Body of pancreas (tissue), 4 donors: ENCODE measurements at regions not wholly inside any gene's neighbourhood (a gene's known extent, or its start where the extent isn't known, plus 50 kb on each side); places are given as distances from the start of the nearest gene placed in this dataset.

Experiments used
- ATAC-seq: fragments of 150-250 bp; one replicate; pipeline ENCODE4 v1.9.1; 2016
- DNase-seq, 4 donors: peaks; one replicate each; pipeline ENCODE4 v3.0.0-alpha.2; 2019
- H3K27ac ChIP-seq, 4 donors: fragments of 200-600 bp; sonication (generic); 1 replicate in 3 of 4; 2 replicates in 1 of 4; pipeline versions ENCODE4 v1.5.1 to v1.6.1; 2016 to 2019; ENCODE audit warnings: mild to moderate bottlenecking in 1 of 4, mixed read lengths in 1 of 4, moderate library complexity in 1 of 4
- H3K27me3 ChIP-seq, 2 donors: fragments of 200-600 bp; sonication (generic); one replicate each; pipeline ENCODE4 v1.6.0; 2016; ENCODE audit warnings: mild to moderate bottlenecking in 1 of 2
- H3K36me3 ChIP-seq, 2 donors: fragments of 200-600 bp; sonication (generic); replicated peaks in 1 of 2; 2 replicates each; pipeline ENCODE4 v1.5.1; 2016; ENCODE audit warnings: low read depth in 2 of 2; ENCODE audit not compliant: insufficient read depth in 1 of 2
- H3K4me1 ChIP-seq: fragments of 200-600 bp; sonication (generic); one replicate; pipeline ENCODE4 v1.6.0; 2016
- H3K4me3 ChIP-seq, 2 donors: fragments of 200-600 bp; sonication (generic); 1 replicate in 1 of 2; 2 replicates in 1 of 2; pipeline ENCODE4 v1.5.1; 2016 to 2019
- H3K9me3 ChIP-seq, 3 donors: fragments of 200-600 bp; sonication (generic); 1 replicate in 2 of 3; 2 replicates in 1 of 3; pipeline ENCODE4 v1.5.1; 2016
- CTCF ChIP-seq, 7 experiments: fragments of 450-650 bp in 4 of 7; fragments of 200-600 bp in 3 of 7; sonication (generic) in 3 of 7; IDR thresholded peaks; one replicate each; pipeline ENCODE4 v1.5.1; 2016 to 2019; ENCODE audit warnings: antibody characterized with exemption in 7 of 7
- POLR2A ChIP-seq, 3 donors: fragments of 450-650 bp; IDR thresholded peaks; one replicate each; pipeline ENCODE4 v1.6.1; 2016; ENCODE audit warnings: antibody characterized with exemption in 3 of 3, mild to moderate bottlenecking in 2 of 3
- WGBS, 2 donors: methylation state at CpG; one replicate each; pipeline ENCODE4 v1.1.5; 2017; 5-methylcytosine and 5-hydroxymethylcytosine counted together
- intact Hi-C: fragments of 100-400 bp; cut with DNase I; formaldehyde crosslinking; loops from one replicate; pipeline ENCODE4 v1.15.1; 2023

GRCh38 chr14:104318558-104319490, 180.4 kb downstream of the KIF26A start:
- intact Hi-C loops = no loop called here
- Histone ChIP-seq H3K36me3 (no peaks in the 10 kb centered on the region), H3K27ac (no peak overlapping the region), H3K4me1 (no peaks in the 10 kb centered on the region), H3K4me3 (no peak overlapping the region), H3K27me3 (peaks cover 0 to 4% of the 10 kb centered on the region in 2 donors), H3K9me3 (no peaks in the 10 kb centered on the region)
- WGBS, 2 donors = 78 to 89% methylated on average over 6 to 25 of the region's 25 CpGs
- DNase-seq = peak in 2 of 4 donors; percentile 3 to 6
- no peak for TF ChIP-seq POLR2A (IDR thresholded peaks at IDR 0.05)
- TF ChIP-seq CTCF (IDR thresholded peaks at IDR 0.05) = no peak
- ATAC-seq = no peak

- no peaks in the 10 kb centered on the region for H3K9me3 ChIP-seq
- peaks cover 0 to 4% of the 10 kb centered on the region in 2 donors for H3K27me3 ChIP-seq
- TF ChIP-seq POLR2A (IDR thresholded peaks at IDR 0.05) (no peak), CTCF (IDR thresholded peaks at IDR 0.05) (no peak)
- WGBS, 2 donors = 56 to 60% methylated on average over 1 to 16 of the region's 23 CpGs
- H3K27ac ChIP-seq = no peak overlapping the region
- ATAC-seq = no peak
- DNase-seq = peak in 2 of 4 donors; percentile 3 to 6
- H3K4me3 ChIP-seq = no peak overlapping the region
- intact Hi-C loops = no loop called here
- no peaks in the 10 kb centered on the region for H3K4me1 ChIP-seq
- no peaks in the 10 kb centered on the region for H3K36me3 ChIP-seq
These were observed 181.3 kb downstream of the KIF26A start for GRCh38 chr14:104319491-104320241.

GRCh38 chr14:104320611-104321086, 182.3 kb downstream of the KIF26A start:
- intact Hi-C loops = no loop called here
- Histone ChIP-seq H3K4me1 (no peaks in the 10 kb centered on the region), H3K9me3 (no peaks in the 10 kb centered on the region), H3K27ac (no peak overlapping the region), H3K27me3 (peaks cover 0 to 4% of the 10 kb centered on the region in 2 donors), H3K4me3 (no peak overlapping the region), H3K36me3 (no peaks in the 10 kb centered on the region)
- TF ChIP-seq POLR2A (IDR thresholded peaks at IDR 0.05) (no peak), CTCF (IDR thresholded peaks at IDR 0.05) (no peak)
- ATAC-seq (no peak), DNase-seq (peak in 2 of 4 donors; percentile 2 to 3)
- WGBS, 2 donors = 10 to 23% methylated on average over 6 to 20 of the region's 20 CpGs

GRCh38 chr14:104321088-104321801, 182.9 kb downstream of the KIF26A start:
- Histone ChIP-seq H3K27me3 (peaks cover 0 to 4% of the 10 kb centered on the region in 2 donors), H3K9me3 (no peaks in the 10 kb centered on the region), H3K27ac (no peak overlapping the region), H3K4me3 (no peak overlapping the region), H3K36me3 (no peaks in the 10 kb centered on the region), H3K4me1 (no peaks in the 10 kb centered on the region)
- ATAC-seq = no peak
- TF ChIP-seq POLR2A (IDR thresholded peaks at IDR 0.05) = no peak
- TF ChIP-seq CTCF (IDR thresholded peaks at IDR 0.05) = no peak
- 8 to 35% methylated on average over 14 to 24 of the region's 24 CpGs for WGBS, 2 donors
- peak in 2 of 4 donors; percentile 2 to 5 for DNase-seq
- intact Hi-C loops = no loop called here
